HCT116 (cell line): ENCODE measurements at regions not wholly inside any gene's neighbourhood (a gene's known extent, or its start where the extent isn't known, plus 50 kb on each side); places are given as distances from the start of the nearest gene placed in this dataset.

Source experiments
- ATAC-seq: fragments of 200-7000 bp; cut with Tn5 transposase; 2 replicates; pipeline ENCODE4 v1.9.1; 2020; ENCODE audit warnings: mild to moderate bottlenecking, moderate library complexity
- BruUV-seq: library from RNA; stranded (reverse); fragments of 400-500 nt; replicated peaks from 2 replicates; lab custom pipeline; 2021; lab: Mats Ljungman, UMichigan
- CTCF ChIA-PET: fragments of 300-600 bp; sonication (Branson Sonifier 250); formaldehyde crosslinking; loops from one replicate; lab custom pipeline; 2021; ENCODE audit warnings: antibody characterized with exemption; lab: Charles Lee
- POLR2A ChIA-PET: fragments of 300-600, 350-600 bp; sonication (Branson Sonifier 250); formaldehyde crosslinking; loops from one replicate; lab custom pipeline; 2021; ENCODE audit warnings: antibody characterized with exemption; lab: Charles Lee
- RAD21 ChIA-PET, 2 experiments: fragments of 300-600 bp; sonication (Branson Sonifier 250); formaldehyde crosslinking; loops; one replicate each; lab custom pipeline; 2023; ENCODE audit warnings: low total read pairs in 2 of 2; ENCODE audit not compliant: uncharacterized antibody in 2 of 2, unreplicated experiment in 2 of 2, low non-redundant PET in 1 of 2; lab: Charles Lee
- DNase-seq: peaks from one replicate; pipeline ENCODE4 v3.0.0-alpha.2; 2010; ENCODE audit warnings: low read depth, low spot score
- H2AFZ ChIP-seq: fragments of 200-600 bp; shearing (Covaris generic), sonication (generic); 2 replicates; pipeline ENCODE4 v1.6.1; 2017; ENCODE audit warnings: low read depth, mixed run types, mixed read lengths, antibody characterized with exemption, low read length; ENCODE audit not compliant: poor library complexity, severe bottlenecking
- H3K27ac ChIP-seq: 2 replicates; pipeline ENCODE4 v1.5.1; 2012; ENCODE audit warnings: low read depth, low read length
- H3K27me3 ChIP-seq: fragments of 200-600 bp; sonication (generic); 2 replicates; pipeline ENCODE4 v1.6.1; 2016; ENCODE audit warnings: mixed run types, low read length, mixed read lengths; ENCODE audit not compliant: insufficient read depth
- H3K36me3 ChIP-seq, 2 experiments: fragments of 200-500 bp in 1 of 2; fragments of 200-600 bp in 1 of 2; sonication (Bioruptor generic) in 1 of 2; sonication (generic) in 1 of 2; 2 replicates each; pipeline versions ENCODE4 v1.5.1 to v1.6.1; 2014 to 2016; ENCODE audit warnings: low read length in 2 of 2, inconsistent platforms in 1 of 2, mixed read lengths in 1 of 2, mixed run types in 1 of 2; ENCODE audit not compliant: insufficient read depth in 2 of 2, control insufficient read depth in 1 of 2
- H3K4me1 ChIP-seq, 2 experiments: fragments of 200-600 bp in 1 of 2; sonication (generic) in 1 of 2; 2 replicates each; pipeline versions ENCODE4 v1.5.1 to v1.6.1; 2012 to 2017; ENCODE audit warnings: low read length in 2 of 2, inconsistent platforms in 1 of 2, mild to moderate bottlenecking in 1 of 2, mixed read lengths in 1 of 2, mixed run types in 1 of 2, moderate library complexity in 1 of 2; ENCODE audit not compliant: insufficient read depth in 2 of 2, control insufficient read depth in 1 of 2
- H3K4me2 ChIP-seq: fragments of 200-600 bp; sonication (generic); 2 replicates; pipeline ENCODE4 v1.6.1; 2017; ENCODE audit warnings: mixed run types, low read length, mixed read lengths
- H3K4me3 ChIP-seq, 2 experiments: fragments of 200-600 bp in 1 of 2; sonication (generic) in 1 of 2; replicated peaks in 1 of 2; 2 replicates each; pipeline ENCODE4 v1.5.1; 2011 to 2016; ENCODE audit warnings: low read length in 2 of 2, control low read depth in 1 of 2, low read depth in 1 of 2, mild to moderate bottlenecking in 1 of 2, mixed read lengths in 1 of 2, mixed run types in 1 of 2
- H3K79me2 ChIP-seq: fragments of 200-600 bp; sonication (generic); 2 replicates; pipeline ENCODE4 v1.6.1; 2017; ENCODE audit warnings: mild to moderate bottlenecking, mixed run types, low read length, moderate library complexity, mixed read lengths; ENCODE audit not compliant: insufficient read depth
- H3K9ac ChIP-seq: fragments of 200-600 bp; sonication (generic); 2 replicates; pipeline ENCODE4 v1.6.1; 2016; ENCODE audit warnings: low read length, mixed read lengths
- H3K9me2 ChIP-seq: fragments of 200-600 bp; sonication (generic), shearing (Covaris generic); 2 replicates; pipeline ENCODE4 v1.6.1; 2017; ENCODE audit warnings: mixed run types, mild to moderate bottlenecking, moderate library complexity; ENCODE audit not compliant: insufficient read depth
- H3K9me3 ChIP-seq, 2 experiments: fragments of 200-500 bp in 1 of 2; fragments of 200-600 bp in 1 of 2; sonication (Bioruptor generic) in 1 of 2; sonication (generic) in 1 of 2; 2 replicates each; pipeline ENCODE4 v1.6.1; 2014 to 2017; ENCODE audit warnings: low read length in 2 of 2, mixed read lengths in 2 of 2, inconsistent platforms in 1 of 2, low read depth in 1 of 2, mild to moderate bottlenecking in 1 of 2, mixed run types in 1 of 2, moderate library complexity in 1 of 2; ENCODE audit not compliant: control insufficient read depth in 1 of 2, insufficient read depth in 1 of 2
- H4K20me1 ChIP-seq: fragments of 200-600 bp; sonication (generic), shearing (Covaris generic); 2 replicates; pipeline ENCODE4 v1.6.1; 2017; ENCODE audit warnings: mixed run types, mild to moderate bottlenecking, moderate library complexity; ENCODE audit not compliant: insufficient read depth
- CBX3 ChIP-seq: IDR thresholded peaks from 2 replicates; pipeline ENCODE4 v1.6.1; 2012; ENCODE audit warnings: low read depth
- CEBPB ChIP-seq: IDR thresholded peaks from 2 replicates; pipeline ENCODE4 v1.6.1; 2012; ENCODE audit warnings: low read depth
- EGR1 ChIP-seq: IDR thresholded peaks from 2 replicates; pipeline ENCODE4 v1.6.1; 2012; ENCODE audit warnings: low read depth
- ELF1 ChIP-seq: IDR thresholded peaks from 2 replicates; pipeline ENCODE4 v1.6.1; 2012; ENCODE audit warnings: low read depth, borderline replicate concordance
- EZH2 ChIP-seq: fragments of 200-600 bp; sonication (generic); IDR thresholded peaks from 2 replicates; pipeline ENCODE4 v1.6.1; 2017; ENCODE audit warnings: antibody characterized with exemption, mixed run types
- EZH2phosphoT487 ChIP-seq: fragments of 200-600 bp; IDR thresholded peaks from 2 replicates; pipeline ENCODE4 v1.6.1; 2018; ENCODE audit warnings: antibody characterized with exemption, borderline replicate concordance
- JUND ChIP-seq: IDR thresholded peaks from 2 replicates; pipeline ENCODE4 v1.6.1; 2012
- POLR2A ChIP-seq: IDR thresholded peaks from 2 replicates; pipeline ENCODE4 v1.7.0; 2011; ENCODE audit warnings: borderline replicate concordance; ENCODE audit not compliant: insufficient read depth, insufficient read length; ENCODE audit errors: extremely low read depth
- POLR2AphosphoS5 ChIP-seq: IDR thresholded peaks from 2 replicates; pipeline ENCODE4 v1.6.1; 2011; ENCODE audit warnings: mild to moderate bottlenecking, low read depth, low read length, moderate library complexity
- REST ChIP-seq: IDR thresholded peaks from 2 replicates; pipeline ENCODE4 v1.6.1; 2012; ENCODE audit warnings: low read depth
- SIN3A ChIP-seq: IDR thresholded peaks from 2 replicates; pipeline ENCODE4 v1.6.1; 2012; ENCODE audit warnings: low read depth
- SP1 ChIP-seq: IDR thresholded peaks from 2 replicates; pipeline ENCODE4 v1.6.1; 2012; ENCODE audit warnings: low read depth
- SRF ChIP-seq: IDR thresholded peaks from 2 replicates; pipeline ENCODE4 v1.6.1; 2012; ENCODE audit warnings: low read depth
- TCF7L2 ChIP-seq: IDR thresholded peaks from 2 replicates; pipeline ENCODE4 v1.7.0; 2011; ENCODE audit warnings: borderline replicate concordance, inconsistent platforms; ENCODE audit not compliant: insufficient read depth, insufficient read length; ENCODE audit errors: extremely low read depth
- YY1 ChIP-seq: IDR thresholded peaks from 2 replicates; pipeline ENCODE4 v1.6.1; 2011; ENCODE audit warnings: low read length, low read depth, moderate library complexity, mild to moderate bottlenecking; ENCODE audit not compliant: insufficient replicate concordance; ENCODE audit errors: extremely low read depth
- ZBTB33 ChIP-seq: IDR thresholded peaks from 2 replicates; pipeline ENCODE4 v1.6.1; 2011; ENCODE audit warnings: mild to moderate bottlenecking, low read length, moderate library complexity; ENCODE audit not compliant: insufficient replicate concordance; ENCODE audit errors: extremely low read depth
- ZFX ChIP-seq: fragments of 450-650 bp; IDR thresholded peaks from 2 replicates; pipeline ENCODE4 v1.6.1; 2017
- ZNF274 ChIP-seq: fragments of 200-500 bp; sonication (Bioruptor generic); IDR thresholded peaks from 2 replicates; pipeline ENCODE4 v1.6.1; 2014; ENCODE audit warnings: mild to moderate bottlenecking, low read depth, low read length, inconsistent platforms
- intact Hi-C: fragments of 100-400 bp; cut with micrococcal nuclease; formaldehyde crosslinking; loops from 2 replicates; pipeline ENCODE4 v1.10.0; 2022
- TF ChIP-seq, protein P1 (sequence below): IDR thresholded peaks from 2 replicates; pipeline ENCODE4 v1.6.1; 2012

DNA sequence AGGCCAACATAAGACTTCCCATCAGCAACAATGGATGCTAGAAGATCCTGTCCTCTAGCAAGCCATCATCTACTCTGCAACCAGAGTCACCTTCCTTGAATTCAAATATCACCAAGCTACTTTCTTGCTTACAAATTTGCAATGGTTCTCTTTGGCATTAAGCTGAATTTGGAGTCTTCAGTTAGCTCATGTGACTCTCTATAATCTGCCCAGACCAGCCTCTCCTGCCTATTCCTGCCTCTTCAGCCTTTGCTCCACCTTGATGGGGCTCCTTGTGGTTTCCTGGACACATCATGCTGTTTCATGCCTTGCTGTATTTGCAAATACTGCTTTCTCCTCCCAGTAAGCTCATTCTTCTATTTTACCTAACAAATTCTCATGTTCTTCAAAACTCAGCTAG is 82.3 kb downstream of the RASSF10 start (continued):
- no peak for TF ChIP-seq ZBTB33
- TF ChIP-seq CEBPB: no peak
- TF ChIP-seq POLR2A: no peak
- no peak for TF ChIP-seq ELF1
- TF ChIP-seq SRF: no peak
- TF ChIP-seq EZH2phosphoT487: no peak
- TF ChIP-seq POLR2AphosphoS5: no peak
- no peak for TF ChIP-seq JUND
- no peak for TF ChIP-seq EZH2
- no peak for TF ChIP-seq EGR1

- ATAC-seq (no peak), DNase-seq (no peak)
- Histone ChIP-seq H3K4me3 (no peak overlapping the region), H3K4me2 (no peak overlapping the region), H3K4me1 (no peaks in the 10 kb centered on the region), H3K27ac (no peak overlapping the region), H3K9me2 (no peaks in the 10 kb centered on the region), H2AFZ (no peak overlapping the region), H3K9ac (no peak overlapping the region), H4K20me1 (no peaks in the 10 kb centered on the region), H3K36me3 (no peaks in the 10 kb centered on the region), H3K27me3 (no peaks in the 10 kb centered on the region), H3K79me2 (no peaks in the 10 kb centered on the region), H3K9me3 (no peaks in the 10 kb centered on the region)
- no peak for TF ChIP-seq ZNF274
- TF ChIP-seq SIN3A: no peak
- no peak for TF ChIP-seq CBX3
- no peak for TF ChIP-seq EZH2phosphoT487
- TF ChIP-seq SRF: no peak
- no peak for TF ChIP-seq ZFX
- TF ChIP-seq YY1: no peak
- TF ChIP-seq REST: no peak
- TF ChIP-seq SP1: no peak
- TF ChIP-seq, protein P1, sequence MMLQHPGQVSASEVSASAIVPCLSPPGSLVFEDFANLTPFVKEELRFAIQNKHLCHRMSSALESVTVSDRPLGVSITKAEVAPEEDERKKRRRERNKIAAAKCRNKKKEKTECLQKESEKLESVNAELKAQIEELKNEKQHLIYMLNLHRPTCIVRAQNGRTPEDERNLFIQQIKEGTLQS: no peak
- no peak for TF ChIP-seq CEBPB
- TF ChIP-seq TCF7L2: no peak
- intact Hi-C loops: no loop called here
- CTCF ChIA-PET: interaction anchor here (1.1 kb wide), 1 partner anchor 8 kb away, joined by 3 read pairs; no protein-coding TSS in a partner anchor
- POLR2A ChIA-PET: interaction anchor here (0.8 kb wide), 1 partner anchor 48 kb away, joined by 3 read pairs; no protein-coding TSS in a partner anchor
- BruUV-seq: no TSS peak
- RAD21 ChIA-PET: no interaction called here
These were observed 82.7 kb downstream of the RASSF10 start for GRCh38 chr11:13091804-13092203.
